Osteoblast (primary cell): ENCODE measurements at regions not wholly inside any gene's neighbourhood (a gene's known extent, or its start where the extent isn't known, plus 50 kb on each side); places are given as distances from the start of the nearest gene placed in this dataset.

Experiments
- DNase-seq: peaks from one replicate; pipeline ENCODE4 v3.0.0; 2011; ENCODE audit warnings: low spot score, mixed read lengths; ENCODE audit not compliant: insufficient read length; ENCODE audit errors: missing footprints
- H2AFZ ChIP-seq: 2 replicates; pipeline ENCODE4 v1.6.0; 2011; ENCODE audit warnings: mild to moderate bottlenecking, low read length
- H3K27ac ChIP-seq: 2 replicates; pipeline ENCODE4 v1.5.1; 2011; ENCODE audit warnings: mild to moderate bottlenecking, low read depth, low read length, moderate library complexity
- H3K27me3 ChIP-seq: 2 replicates; pipeline ENCODE4 v1.6.0; 2012; ENCODE audit warnings: mild to moderate bottlenecking, control low read depth, inconsistent platforms, low read length, moderate library complexity; ENCODE audit not compliant: insufficient read depth
- H3K36me3 ChIP-seq: 2 replicates; pipeline ENCODE4 v1.5.1; 2011; ENCODE audit warnings: mild to moderate bottlenecking, low read length, control low read depth, moderate library complexity; ENCODE audit not compliant: insufficient read depth
- H3K4me1 ChIP-seq: 2 replicates; pipeline ENCODE4 v1.5.1; 2011; ENCODE audit warnings: mild to moderate bottlenecking, low read length, control low read depth, moderate library complexity; ENCODE audit not compliant: insufficient read depth
- H3K4me2 ChIP-seq: 2 replicates; pipeline ENCODE4 v1.6.0; 2011; ENCODE audit warnings: mild to moderate bottlenecking, low read length; ENCODE audit not compliant: insufficient read depth
- H3K4me3 ChIP-seq: fragments of 200-600 bp; sonication (generic); 3 replicates; pipeline ENCODE4 v1.5.1; 2012; ENCODE audit warnings: mild to moderate bottlenecking, low read length, inconsistent platforms; ENCODE audit not compliant: insufficient read depth
- H3K79me2 ChIP-seq: 2 replicates; pipeline ENCODE4 v1.6.0; 2012; ENCODE audit warnings: mild to moderate bottlenecking, low read length, control low read depth, inconsistent platforms; ENCODE audit not compliant: insufficient read depth
- H3K9me3 ChIP-seq: 2 replicates; pipeline ENCODE4 v1.5.1; 2011; ENCODE audit warnings: low read depth, low read length, control low read depth
- H4K20me1 ChIP-seq: 2 replicates; pipeline ENCODE4 v1.6.0; 2012; ENCODE audit warnings: mild to moderate bottlenecking, low read length, control low read depth; ENCODE audit not compliant: insufficient read depth
- CTCF ChIP-seq: IDR thresholded peaks from 2 replicates; pipeline ENCODE4 v1.5.1; 2011; ENCODE audit warnings: mild to moderate bottlenecking, low read depth, low read length, moderate library complexity; ENCODE audit errors: extremely low read depth

- no peak for TF ChIP-seq CTCF
- H2AFZ ChIP-seq = no peak overlapping the region
These were observed 355.6 kb upstream of the SGCG start for GRCh38 chr13:22825186-22825585.

GRCh38 chr13:22828081-22828480, 352.7 kb upstream of the SGCG start:
- TF ChIP-seq CTCF = no peak

More at GRCh38 chr13:22825186-22825585, 355.6 kb upstream of the SGCG start:
- Histone ChIP-seq H3K27me3 (no peaks in the 10 kb centered on the region), H3K36me3 (no peaks in the 10 kb centered on the region), H3K79me2 (no peaks in the 10 kb centered on the region), H3K4me3 (no peak overlapping the region), H4K20me1 (no peaks in the 10 kb centered on the region), H3K4me2 (no peak overlapping the region), H3K27ac (no peak overlapping the region), H3K9me3 (no peaks in the 10 kb centered on the region), H3K4me1 (no peaks in the 10 kb centered on the region)
- no peak for DNase-seq

DNA sequence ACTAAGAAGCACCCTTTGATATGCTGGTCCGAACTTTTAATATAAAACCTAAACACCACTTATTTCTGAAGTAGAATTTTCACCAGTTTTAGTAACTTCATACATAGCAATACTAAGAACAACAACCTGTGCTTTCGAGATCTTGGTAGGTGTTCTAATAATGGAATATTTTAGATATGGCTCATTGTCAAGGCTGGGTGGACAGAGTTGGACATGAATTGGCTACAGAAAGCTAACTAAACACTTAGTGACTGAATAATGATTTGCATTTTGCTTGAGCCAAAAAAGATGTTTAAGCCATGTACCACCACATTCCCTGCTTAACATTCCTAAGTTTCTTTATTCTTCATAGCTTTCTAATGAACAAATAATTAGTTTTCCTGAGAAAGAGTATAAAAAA, 344.3 kb upstream of the SGCG start:
- Histone ChIP-seq H3K4me1 (no peaks in the 10 kb centered on the region), H3K4me3 (no peak overlapping the region), H3K79me2 (no peaks in the 10 kb centered on the region), H3K27ac (no peak overlapping the region), H2AFZ (no peak overlapping the region), H3K9me3 (no peaks in the 10 kb centered on the region), H4K20me1 (no peaks in the 10 kb centered on the region), H3K4me2 (no peak overlapping the region), H3K36me3 (no peaks in the 10 kb centered on the region), H3K27me3 (no peaks in the 10 kb centered on the region)
- no peak for TF ChIP-seq CTCF
- no peak for DNase-seq

More at GRCh38 chr13:22828081-22828480, 352.7 kb upstream of the SGCG start:
- Histone ChIP-seq H3K27me3 (no peaks in the 10 kb centered on the region), H3K79me2 (no peaks in the 10 kb centered on the region), H2AFZ (no peak overlapping the region), H3K36me3 (no peaks in the 10 kb centered on the region), H3K9me3 (no peaks in the 10 kb centered on the region), H3K4me2 (no peak overlapping the region), H3K27ac (no peak overlapping the region), H3K4me1 (no peaks in the 10 kb centered on the region), H4K20me1 (no peaks in the 10 kb centered on the region), H3K4me3 (no peak overlapping the region)
- no peak for DNase-seq

DNA sequence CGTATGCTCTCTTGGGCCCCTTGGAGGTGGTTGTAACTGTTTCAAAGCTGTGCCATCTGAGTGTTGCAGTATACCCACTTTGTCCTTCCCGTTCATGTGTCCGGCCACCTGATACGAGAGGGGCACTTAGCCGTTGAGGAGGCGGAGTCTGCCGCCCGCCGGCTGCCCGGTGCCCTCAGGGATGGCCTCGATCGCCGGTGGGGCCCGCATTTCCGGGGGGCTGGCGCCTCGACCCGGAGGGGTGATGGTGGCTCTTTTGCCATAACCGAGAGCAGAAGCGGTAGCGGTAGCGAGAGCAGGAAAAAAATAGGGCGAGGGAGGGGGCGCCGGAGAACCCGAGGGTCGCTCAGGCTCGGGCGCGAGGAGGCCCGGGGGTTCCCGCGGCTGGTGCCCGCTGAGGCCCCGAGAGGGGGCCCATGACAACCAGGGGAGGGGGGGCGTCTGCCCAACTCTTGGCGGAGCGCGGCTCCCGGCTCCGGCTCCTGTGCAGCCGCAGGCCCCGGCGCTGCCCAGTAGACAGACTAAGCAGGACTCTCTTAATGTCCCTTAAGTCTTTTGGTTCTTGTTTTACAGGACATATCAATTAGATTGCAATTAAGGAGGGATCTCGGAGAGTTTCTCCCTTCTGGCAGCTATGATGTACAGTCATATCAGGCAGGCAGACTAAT, 342.7 kb upstream of the SGCG start:
- H3K79me2 ChIP-seq = no peaks in the 10 kb centered on the region
- no peaks in the 10 kb centered on the region for H3K27me3 ChIP-seq
- no peaks in the 10 kb centered on the region for H4K20me1 ChIP-seq
- TF ChIP-seq CTCF = no peak
- no peak for DNase-seq
- no peaks in the 10 kb centered on the region for H3K9me3 ChIP-seq
- H3K27ac ChIP-seq = no peak overlapping the region
- no peak overlapping the region for H3K4me2 ChIP-seq
- no peak overlapping the region for H3K4me3 ChIP-seq
- H2AFZ ChIP-seq = no peak overlapping the region
- no peaks in the 10 kb centered on the region for H3K36me3 ChIP-seq
- no peaks in the 10 kb centered on the region for H3K4me1 ChIP-seq
